ENCODE measurements at regions not wholly inside any gene's neighbourhood (a gene's known extent, or its start where the extent isn't known, plus 50 kb on each side); places are given as distances from the start of the nearest gene placed in this dataset.

- Histone ChIP-seq H2AK5ac (ENCODE audit: low read length, severe bottlenecking) (no peak overlapping the region), H3K4me2 (ENCODE audit: low read length, poor library complexity, severe bottlenecking) (no peak overlapping the region), H4K8ac (ENCODE audit: low read length) (no peak overlapping the region), H3K23ac (ENCODE audit: low read length in 2 of 2) (no peak overlapping the region), H3K4ac (ENCODE audit: low read depth in 1 of 2, low read length in 2 of 2) (no peak overlapping the region), H4K91ac (ENCODE audit: low read length) (no peak overlapping the region), H2BK12ac (ENCODE audit: low read length in 2 of 2) (no peak overlapping the region), H3K4me3 (ENCODE audit: insufficient read depth in 1 of 2, low read depth in 1 of 2, low read length in 2 of 2) (no peak overlapping the region), H3K79me1 (replicated peaks; ENCODE audit: low read length, poor library complexity, severe bottlenecking) (no peaks in the 10 kb centered on the region), H3K4me1 (ENCODE audit: control insufficient read depth, insufficient read depth, low read depth, low read length) (no peaks in the 10 kb centered on the region), H2BK15ac (ENCODE audit: low read depth, poor library complexity, severe bottlenecking) (no peak overlapping the region), H2AFZ (ENCODE audit: low read depth, low read length) (no peak overlapping the region), H3K18ac (ENCODE audit: low read depth in 1 of 2, low read length in 2 of 2) (no peak overlapping the region), H3K36me3 (ENCODE audit: control insufficient read depth in 1 of 2, insufficient read depth in 2 of 2, low read depth in 1 of 2, low read length in 2 of 2) (no peaks in the 10 kb centered on the region), H3K9me3 (ENCODE audit: control insufficient read depth, low read length) (peaks cover 31% of the 10 kb centered on the region), H2BK120ac (ENCODE audit: low read depth, low read length) (no peak overlapping the region), H3K14ac (ENCODE audit: low read length in 2 of 2) (peak overlapping the region in 1 of 2 experiments; percentile 6), H3K27me3 (ENCODE audit: control insufficient read depth in 1 of 2, insufficient read depth in 1 of 2, low read length in 2 of 2) (peaks cover 4 to 20% of the 10 kb centered on the region in 2 experiments), H3K27ac (ENCODE audit: low read length, poor library complexity, severe bottlenecking) (no peak overlapping the region), H2BK5ac (ENCODE audit: low read depth, low read length, poor library complexity, severe bottlenecking) (no peak overlapping the region), H3K9ac (ENCODE audit: low read length) (no peak overlapping the region)
- DNase-seq = no peak
- 81% methylated on average over 4 of the region's 4 CpGs for WGBS
Observed at GRCh38 chr9:113694912-113695311, 181.2 kb upstream of the ZNF618 start.

DNA sequence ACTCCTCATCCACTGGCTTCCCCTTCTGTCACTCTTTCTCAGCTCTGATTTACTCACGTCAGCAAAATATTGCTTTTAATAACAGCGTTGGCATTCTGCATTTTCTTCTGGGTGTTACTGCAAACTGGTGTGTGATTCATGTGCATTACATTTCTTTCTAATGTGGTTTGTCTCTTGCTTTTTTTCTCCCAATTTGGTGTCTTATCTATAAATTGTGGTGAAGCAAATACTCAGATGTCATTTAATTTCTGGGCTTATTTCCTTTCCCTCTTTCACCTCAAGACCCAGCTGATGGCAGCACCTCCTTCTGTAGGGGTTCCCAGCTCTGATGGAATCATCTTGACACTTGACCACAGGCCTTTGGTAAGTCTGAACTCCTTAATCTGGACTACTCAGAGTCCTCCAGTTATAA is 180.7 kb upstream of the ZNF618 start:
- no peak overlapping the region for H3K4me3 ChIP-seq (ENCODE audit: insufficient read depth in 1 of 2, low read depth in 1 of 2, low read length in 2 of 2)
- no peak overlapping the region for H4K8ac ChIP-seq (ENCODE audit: low read length)

DNA sequence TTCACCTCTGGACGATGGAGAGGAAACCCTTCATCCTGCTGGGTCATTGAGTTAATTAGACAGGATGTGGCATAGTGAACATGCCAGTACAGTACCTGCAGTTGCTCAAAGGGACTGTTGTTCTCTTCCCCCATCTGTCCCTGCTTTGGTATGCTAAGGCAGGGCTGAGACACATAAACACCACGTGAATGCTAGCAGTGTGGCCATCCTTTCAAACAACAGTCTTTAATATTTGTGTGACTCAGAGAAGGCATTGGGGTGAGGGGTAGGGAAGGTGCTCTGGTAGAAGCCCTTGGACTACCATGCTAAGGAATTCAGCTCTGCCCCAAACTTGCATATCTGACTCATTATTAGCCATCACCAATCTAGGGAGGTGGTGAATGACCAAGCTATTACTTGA is 180.2 kb upstream of the ZNF618 start:
- Histone ChIP-seq H3K9me3 (ENCODE audit: control insufficient read depth, low read length) (peaks cover 36% of the 10 kb centered on the region), H3K4me2 (ENCODE audit: low read length, poor library complexity, severe bottlenecking) (no peak overlapping the region), H3K4me3 (ENCODE audit: insufficient read depth in 1 of 2, low read depth in 1 of 2, low read length in 2 of 2) (no peak overlapping the region), H3K4me1 (ENCODE audit: control insufficient read depth, insufficient read depth, low read depth, low read length) (no peaks in the 10 kb centered on the region), H3K14ac (ENCODE audit: low read length in 2 of 2) (no peak overlapping the region), H3K23ac (ENCODE audit: low read length in 2 of 2) (no peak overlapping the region), H2BK120ac (ENCODE audit: low read depth, low read length) (no peak overlapping the region), H3K4ac (ENCODE audit: low read depth in 1 of 2, low read length in 2 of 2) (no peak overlapping the region), H4K91ac (ENCODE audit: low read length) (no peak overlapping the region), H2BK15ac (ENCODE audit: low read depth, poor library complexity, severe bottlenecking) (no peak overlapping the region), H3K27me3 (ENCODE audit: control insufficient read depth in 1 of 2, insufficient read depth in 1 of 2, low read length in 2 of 2) (peaks cover 4 to 16% of the 10 kb centered on the region in 2 experiments), H3K27ac (ENCODE audit: low read length, poor library complexity, severe bottlenecking) (no peak overlapping the region), H2AK5ac (ENCODE audit: low read length, severe bottlenecking) (no peak overlapping the region), H3K9ac (ENCODE audit: low read length) (no peak overlapping the region), H3K79me1 (replicated peaks; ENCODE audit: low read length, poor library complexity, severe bottlenecking) (no peaks in the 10 kb centered on the region), H2AFZ (ENCODE audit: low read depth, low read length) (no peak overlapping the region), H3K36me3 (ENCODE audit: control insufficient read depth in 1 of 2, insufficient read depth in 2 of 2, low read depth in 1 of 2, low read length in 2 of 2) (no peaks in the 10 kb centered on the region), H4K8ac (ENCODE audit: low read length) (no peak overlapping the region), H2BK5ac (ENCODE audit: low read depth, low read length, poor library complexity, severe bottlenecking) (no peak overlapping the region), H3K18ac (ENCODE audit: low read depth in 1 of 2, low read length in 2 of 2) (no peak overlapping the region), H2BK12ac (ENCODE audit: low read length in 2 of 2) (no peak overlapping the region)
- no peak for DNase-seq
- 60% methylated on average over 1 of the region's 2 CpGs for WGBS

More for the DNA sequence above, 180.7 kb upstream of the ZNF618 start:
- DNase-seq = no peak
- Histone ChIP-seq H3K23ac (ENCODE audit: low read length in 2 of 2) (no peak overlapping the region), H3K14ac (ENCODE audit: low read length in 2 of 2) (no peak overlapping the region), H3K36me3 (ENCODE audit: control insufficient read depth in 1 of 2, insufficient read depth in 2 of 2, low read depth in 1 of 2, low read length in 2 of 2) (no peaks in the 10 kb centered on the region), H2AFZ (ENCODE audit: low read depth, low read length) (no peak overlapping the region), H2BK12ac (ENCODE audit: low read length in 2 of 2) (no peak overlapping the region), H2BK5ac (ENCODE audit: low read depth, low read length, poor library complexity, severe bottlenecking) (no peak overlapping the region), H2AK5ac (ENCODE audit: low read length, severe bottlenecking) (no peak overlapping the region), H3K4me1 (ENCODE audit: control insufficient read depth, insufficient read depth, low read depth, low read length) (no peaks in the 10 kb centered on the region), H3K9ac (ENCODE audit: low read length) (no peak overlapping the region), H3K4me2 (ENCODE audit: low read length, poor library complexity, severe bottlenecking) (no peak overlapping the region), H3K18ac (ENCODE audit: low read depth in 1 of 2, low read length in 2 of 2) (no peak overlapping the region), H2BK15ac (ENCODE audit: low read depth, poor library complexity, severe bottlenecking) (no peak overlapping the region), H3K27ac (ENCODE audit: low read length, poor library complexity, severe bottlenecking) (no peak overlapping the region), H3K4ac (ENCODE audit: low read depth in 1 of 2, low read length in 2 of 2) (no peak overlapping the region), H3K27me3 (ENCODE audit: control insufficient read depth in 1 of 2, insufficient read depth in 1 of 2, low read length in 2 of 2) (peaks cover 4 to 17% of the 10 kb centered on the region in 2 experiments), H4K91ac (ENCODE audit: low read length) (no peak overlapping the region), H2BK120ac (ENCODE audit: low read depth, low read length) (no peak overlapping the region), H3K79me1 (replicated peaks; ENCODE audit: low read length, poor library complexity, severe bottlenecking) (no peaks in the 10 kb centered on the region), H3K9me3 (ENCODE audit: control insufficient read depth, low read length) (peaks cover 31% of the 10 kb centered on the region)
- WGBS = 92% methylated on average over 2 of the region's 2 CpGs

DNA sequence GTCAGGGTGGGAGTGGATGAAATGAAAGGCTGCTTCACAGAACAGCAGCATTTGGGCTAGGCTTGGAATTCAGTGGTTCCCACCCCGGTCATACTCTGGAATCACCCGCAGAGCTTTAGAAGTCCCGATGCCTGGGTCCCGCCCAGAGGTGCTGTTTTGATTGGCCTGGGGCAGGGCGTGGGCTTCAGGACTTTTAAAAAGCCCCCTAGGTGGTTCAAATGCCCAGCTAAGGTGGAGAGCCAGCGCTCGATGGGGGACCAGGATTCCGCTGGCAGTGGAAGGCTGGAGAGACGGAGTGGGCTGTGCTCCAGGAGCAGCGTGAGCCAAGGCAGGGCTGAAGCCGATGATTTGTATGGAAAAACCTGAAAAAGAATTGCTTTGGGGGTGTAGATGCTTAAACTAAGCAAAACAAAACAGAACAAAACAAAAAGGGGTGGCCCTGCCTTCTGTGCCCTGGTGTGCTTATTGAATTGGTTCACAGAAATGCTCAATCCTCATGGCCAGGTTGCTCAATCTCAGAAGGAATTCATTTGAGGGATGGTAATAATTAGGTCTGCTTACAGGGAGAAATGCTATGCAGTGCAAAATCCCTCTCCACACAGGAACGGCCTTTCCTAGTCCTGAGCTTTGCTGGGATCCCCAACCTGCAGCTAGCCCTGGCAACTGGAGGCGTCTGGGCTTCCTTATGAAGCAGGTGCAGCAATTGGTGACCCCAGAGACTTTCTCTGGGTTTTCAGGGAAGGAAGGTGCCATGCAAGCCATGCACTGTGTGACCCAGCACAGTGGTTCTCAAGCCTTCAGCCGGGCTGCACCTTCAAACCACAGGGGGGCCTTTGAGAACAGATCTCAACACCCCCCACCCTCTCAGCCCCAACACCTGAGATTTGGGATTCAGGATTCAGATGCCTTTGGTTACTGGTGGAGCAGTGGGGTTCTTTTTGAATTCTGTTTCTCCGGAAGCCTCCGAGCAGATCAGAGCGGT is 174.0 kb upstream of the ZNF618 start:
- H2BK120ac ChIP-seq (ENCODE audit: low read depth, low read length) = no peak overlapping the region
- no peak overlapping the region for H2BK5ac ChIP-seq (ENCODE audit: low read depth, low read length, poor library complexity, severe bottlenecking)
- peaks cover 4% of the 10 kb centered on the region for H3K4me1 ChIP-seq (ENCODE audit: control insufficient read depth, insufficient read depth, low read depth, low read length)
- no peak overlapping the region for H3K4me2 ChIP-seq (ENCODE audit: low read length, poor library complexity, severe bottlenecking)
- H3K9ac ChIP-seq (ENCODE audit: low read length) = no peak overlapping the region
- DNase-seq = no peak
- no peaks in the 10 kb centered on the region for H3K79me1 ChIP-seq (replicated peaks; ENCODE audit: low read length, poor library complexity, severe bottlenecking)
- H3K27me3 ChIP-seq (ENCODE audit: control insufficient read depth in 1 of 2, insufficient read depth in 1 of 2, low read length in 2 of 2) = peaks cover 18% of the 10 kb centered on the region in 2 experiments
- no peak overlapping the region for H2BK12ac ChIP-seq (ENCODE audit: low read length in 2 of 2)
- H3K4me3 ChIP-seq (ENCODE audit: insufficient read depth in 1 of 2, low read depth in 1 of 2, low read length in 2 of 2) = peak overlapping the region in 1 of 2 experiments; percentile 45
- H3K27ac ChIP-seq (ENCODE audit: low read length, poor library complexity, severe bottlenecking) = no peak overlapping the region
- no peak overlapping the region for H2AFZ ChIP-seq (ENCODE audit: low read depth, low read length)
- no peak overlapping the region for H4K8ac ChIP-seq (ENCODE audit: low read length)
- H3K36me3 ChIP-seq (ENCODE audit: control insufficient read depth in 1 of 2, insufficient read depth in 2 of 2, low read depth in 1 of 2, low read length in 2 of 2) = no peaks in the 10 kb centered on the region
- H3K23ac ChIP-seq (ENCODE audit: low read length in 2 of 2) = no peak overlapping the region
- no peak overlapping the region for H4K91ac ChIP-seq (ENCODE audit: low read length)
- H2BK15ac ChIP-seq (ENCODE audit: low read depth, poor library complexity, severe bottlenecking) = no peak overlapping the region
- H3K9me3 ChIP-seq (ENCODE audit: control insufficient read depth, low read length) = peaks cover 12% of the 10 kb centered on the region
- no peak overlapping the region for H3K14ac ChIP-seq (ENCODE audit: low read length in 2 of 2)
- H3K18ac ChIP-seq (ENCODE audit: low read depth in 1 of 2, low read length in 2 of 2) = no peak overlapping the region
- WGBS = 78% methylated on average over 16 of the region's 17 CpGs
- no peak overlapping the region for H3K4ac ChIP-seq (ENCODE audit: low read depth in 1 of 2, low read length in 2 of 2)
- no peak overlapping the region for H2AK5ac ChIP-seq (ENCODE audit: low read length, severe bottlenecking)

Measured in mesenchymal stem cell (in vitro differentiated cells and primary cell).